GM12878 (cell line): ENCODE measurements at regions not wholly inside any gene's neighbourhood (a gene's known extent, or its start where the extent isn't known, plus 50 kb on each side); places are given as distances from the start of the nearest gene placed in this dataset.

Source experiments
- ATAC-seq: fragments of 200-7000 bp; cut with Tn5 transposase; 3 replicates; pipeline ENCODE4 v1.9.1; 2020; ENCODE audit warnings: mild to moderate bottlenecking, moderate library complexity
- BruUV-seq: library from RNA; stranded (reverse); fragments of 400-500 nt; replicated peaks from 2 replicates; lab custom pipeline; 2021; lab: Mats Ljungman, UMichigan
- CTCF ChIA-PET: fragments of 300-600 bp; sonication (Branson Sonifier 250); formaldehyde crosslinking; extraction: SDS; loops from one replicate; lab custom pipeline; 2021; ENCODE audit warnings: inconsistent platforms; lab: Yijun Ruan, JAX
- POLR2A ChIA-PET: fragments of 350-600 bp; formaldehyde crosslinking; extraction: SDS; loops from one replicate; lab custom pipeline; 2021; ENCODE audit warnings: inconsistent platforms; lab: Charles Lee
- RAD21 ChIA-PET: fragments of 300-600 bp; sonication (Branson Sonifier 250); formaldehyde crosslinking; loops from one replicate; lab custom pipeline; 2023; ENCODE audit warnings: antibody characterized with exemption; ENCODE audit not compliant: unreplicated experiment; lab: Charles Lee
- SMC1A ChIA-PET: fragments of 300-600 bp; sonication (Branson Sonifier 250); formaldehyde crosslinking; loops from one replicate; lab custom pipeline; 2023; ENCODE audit not compliant: unreplicated experiment, uncharacterized antibody; lab: Charles Lee
- DNase-seq: peaks from one replicate; pipeline ENCODE4 v3.0.0-alpha.2; 2011; ENCODE audit warnings: low read depth, low spot score
- FAIRE-seq: peaks from 3 replicates; lab custom pipeline; 2011; peaks lifted over from hg19 to GRCh38; lab: Jason Lieb, UNC
- H2AFZ ChIP-seq: 2 replicates; pipeline ENCODE4 v1.6.0; 2011; ENCODE audit warnings: low read depth, low read length, control low read depth; ENCODE audit not compliant: control insufficient read depth
- H3K27ac ChIP-seq: 2 replicates; pipeline ENCODE4 v1.5.1; 2011; ENCODE audit warnings: control low read depth; ENCODE audit not compliant: control insufficient read depth, insufficient read depth
- H3K27me3 ChIP-seq, 2 experiments: replicated peaks in 1 of 2; 2 replicates each; pipeline versions ENCODE4 v1.6.0 to v1.6.1; 2011; ENCODE audit warnings: low read length in 1 of 2; ENCODE audit not compliant: control insufficient read depth in 2 of 2, insufficient read depth in 2 of 2
- H3K36me3 ChIP-seq, 2 experiments: 2 replicates each; pipeline ENCODE4 v1.5.1; 2011; ENCODE audit warnings: low read length in 1 of 2; ENCODE audit not compliant: control insufficient read depth in 2 of 2, insufficient read depth in 2 of 2
- H3K4me1 ChIP-seq: 2 replicates; pipeline ENCODE4 v1.6.1; 2011; ENCODE audit warnings: mild to moderate bottlenecking, low read length, moderate library complexity, mixed read lengths; ENCODE audit not compliant: control insufficient read depth, insufficient read depth
- H3K4me2 ChIP-seq: 2 replicates; pipeline ENCODE4 v1.6.0; 2011; ENCODE audit warnings: control low read depth; ENCODE audit not compliant: control insufficient read depth, insufficient read depth
- H3K4me3 ChIP-seq: fragments of 200-600 bp; sonication (generic); 2 replicates; pipeline ENCODE4 v1.5.1; 2016
- H3K79me2 ChIP-seq: 2 replicates; pipeline ENCODE4 v1.6.0; 2011; ENCODE audit warnings: low read length; ENCODE audit not compliant: control insufficient read depth, insufficient read depth
- H3K9ac ChIP-seq: 2 replicates; pipeline ENCODE4 v1.8.0; 2011; ENCODE audit warnings: low read length, control low read depth, mixed read lengths; ENCODE audit not compliant: control insufficient read depth, insufficient read depth
- H3K9me3 ChIP-seq: replicated peaks from 3 replicates; pipeline ENCODE4 v1.5.1; 2011; ENCODE audit warnings: mild to moderate bottlenecking, low read length; ENCODE audit not compliant: control insufficient read depth, insufficient read depth
- H4K20me1 ChIP-seq: 2 replicates; pipeline ENCODE4 v1.6.0; 2011; ENCODE audit not compliant: control insufficient read depth, insufficient read depth
- CTCF ChIP-seq, 3 experiments: IDR thresholded peaks in 2 of 3; conservative IDR thresholded peaks in 1 of 3; 2 replicates each; pipeline ENCODE4 v1.5.1; 2011; ENCODE audit warnings: low read depth in 3 of 3, low read length in 3 of 3, mild to moderate bottlenecking in 3 of 3, control low read depth in 2 of 3, moderate library complexity in 2 of 3, inconsistent platforms in 1 of 3, mixed read lengths in 1 of 3; ENCODE audit not compliant: control insufficient read depth in 2 of 3, insufficient read depth in 1 of 3; ENCODE audit errors: extremely low read depth in 1 of 3
- DPF2 ChIP-seq: fragments of 450-650 bp; IDR thresholded peaks from 2 replicates; pipeline ENCODE4 v1.6.1; 2017; ENCODE audit warnings: mild to moderate bottlenecking
- EED ChIP-seq: sonication (generic); IDR thresholded peaks from 2 replicates; pipeline ENCODE4 v1.6.1; 2016; ENCODE audit warnings: antibody characterized with exemption, low read depth
- EP300 ChIP-seq, 2 experiments: fragments of 150-350 bp in 1 of 2; IDR thresholded peaks; 2 replicates each; pipeline ENCODE4 v1.6.1; 2011 to 2012; ENCODE audit warnings: low read depth in 2 of 2, low read length in 2 of 2, borderline replicate concordance in 1 of 2, improper control_type of control experiment in 1 of 2, inconsistent platforms in 1 of 2; ENCODE audit not compliant: control insufficient read depth in 1 of 2
- HDAC2 ChIP-seq: fragments of 200-600 bp; sonication (generic); IDR thresholded peaks from 2 replicates; pipeline ENCODE4 v1.6.1; 2017
- LARP7 ChIP-seq: fragments of 450-650 bp; IDR thresholded peaks from 2 replicates; pipeline ENCODE4 v1.6.1; 2017; ENCODE audit warnings: mild to moderate bottlenecking
- MXI1 ChIP-seq: fragments of 150-350 bp; IDR thresholded peaks from 2 replicates; pipeline ENCODE4 v1.6.1; 2011; ENCODE audit warnings: low read depth, mild to moderate bottlenecking, inconsistent platforms, low read length, improper control_type of control experiment
- NR2F1 ChIP-seq: fragments of 450-650 bp; conservative IDR thresholded peaks from 2 replicates; pipeline ENCODE4 v1.6.1; 2017; ENCODE audit warnings: mild to moderate bottlenecking
- NRF1 ChIP-seq: conservative IDR thresholded peaks from 2 replicates; pipeline ENCODE4 v1.6.1; 2011; ENCODE audit warnings: mild to moderate bottlenecking, low read depth, low read length, improper control_type of control experiment
- RB1 ChIP-seq: fragments of 450-650 bp; formaldehyde crosslinking; IDR thresholded peaks from 2 replicates; pipeline ENCODE4 v1.6.1; 2017; ENCODE audit warnings: mild to moderate bottlenecking, borderline replicate concordance
- SMARCA5 ChIP-seq: fragments of 450-650 bp; IDR thresholded peaks from 2 replicates; pipeline ENCODE4 v1.6.1; 2017; ENCODE audit warnings: mild to moderate bottlenecking
- SUPT20H ChIP-seq: IDR thresholded peaks from 2 replicates; pipeline ENCODE4 v1.6.1; 2011; ENCODE audit warnings: low read depth, mild to moderate bottlenecking, low read length, moderate library complexity, borderline replicate concordance; ENCODE audit not compliant: control insufficient read depth
- YBX1 ChIP-seq: fragments of 450-650 bp; IDR thresholded peaks from 2 replicates; pipeline ENCODE4 v1.6.1; 2016; ENCODE audit warnings: antibody characterized with exemption
- ZBTB4 ChIP-seq: fragments of 450-650 bp; formaldehyde crosslinking; IDR thresholded peaks from 2 replicates; pipeline ENCODE4 v1.4.0; 2022; ENCODE audit warnings: mild to moderate bottlenecking, moderate library complexity
- WGBS: methylation state at CpG from one replicate; pipeline ENCODE4 v1.1.6; 2016; ENCODE audit warnings: low lambda C conversion rate; ENCODE audit not compliant: insufficient replicate concordance, insufficient coverage; ENCODE audit errors: missing lambda C conversion rate; 5-methylcytosine and 5-hydroxymethylcytosine counted together
- in situ Hi-C: fragments of 300-500 bp; cut with MboI; formaldehyde crosslinking; loops from 9 replicates; pipeline ENCODE4 v1.14.3; 2018; ENCODE audit warnings: mixed read lengths
- intact Hi-C: fragments of 100-400 bp; cut with micrococcal nuclease; formaldehyde crosslinking; loops from one replicate; pipeline ENCODE4 v1.14.2; 2022; ENCODE audit not compliant: unreplicated experiment
- TF ChIP-seq, protein P1 (sequence below): fragments of 450-650 bp; IDR thresholded peaks from 2 replicates; pipeline ENCODE4 v1.6.1; 2014; ENCODE audit warnings: mild to moderate bottlenecking

DNA sequence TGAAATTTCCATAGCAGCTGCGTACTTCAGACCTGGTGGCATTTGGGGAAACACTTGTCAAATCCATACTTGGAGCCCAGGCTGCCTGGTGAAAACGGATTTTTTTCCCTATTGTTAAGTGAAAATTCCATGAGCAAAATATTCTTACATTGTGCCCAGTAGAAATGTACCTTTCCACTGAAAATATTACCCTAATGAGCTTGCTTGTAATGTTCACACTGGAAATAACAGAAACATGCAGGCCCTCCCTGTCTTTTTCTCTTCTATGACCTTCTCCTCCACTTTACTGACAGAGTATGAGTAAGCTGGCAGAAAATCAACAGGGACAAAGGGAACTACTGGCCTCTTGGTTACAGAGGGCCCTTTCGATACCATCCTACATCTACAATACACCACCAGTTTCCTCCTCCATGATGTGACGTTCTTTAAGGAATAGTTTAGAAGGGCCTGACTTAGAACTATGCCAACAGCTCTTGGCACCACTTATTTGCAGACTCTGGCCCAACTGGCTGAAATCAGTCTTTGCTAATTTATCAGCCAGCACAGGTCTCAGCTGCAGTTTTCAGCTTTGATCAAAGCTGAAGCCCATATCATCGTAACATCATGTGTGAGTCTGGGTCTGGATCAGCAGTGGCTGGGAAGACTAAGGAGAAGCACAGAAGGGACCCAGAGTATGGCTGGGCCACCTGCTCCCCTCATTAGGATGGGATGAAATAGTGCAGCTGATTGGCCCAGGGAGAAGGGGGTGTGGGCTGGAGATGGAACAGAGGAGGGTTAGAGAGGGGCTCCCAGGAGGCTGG, 272.2 kb upstream of the ID2 start:
- Histone ChIP-seq H3K4me1 (peaks cover 33% of the 10 kb centered on the region), H3K79me2 (no peaks in the 10 kb centered on the region), H3K9ac (peak overlapping the region; percentile 7), H3K4me2 (peak overlapping the region; percentile 56), H3K36me3 (no peaks in the 10 kb centered on the region), H3K4me3 (no peak overlapping the region), H4K20me1 (no peaks in the 10 kb centered on the region; the same call in 1 of the 2 replicates), H3K9me3 (peaks cover 3% of the 10 kb centered on the region), H3K27me3 (no peaks in the 10 kb centered on the region), H3K27ac (peak overlapping the region; percentile 80), H2AFZ (no peak overlapping the region)
- ChIA-PET SMC1A (interaction anchor here (0.8 to 20.6 kb wide), 34 partner anchors 10 to 982 kb away, joined by 3 to 352 read pairs (median 5); partner anchors contain the start of gene ID2), RAD21 (interaction anchor here (0.7 to 8.0 kb wide), 29 partner anchors 9 to 982 kb away, joined by 3 to 138 read pairs (median 8); partner anchors contain the start of gene ID2), CTCF (interaction anchor here (0.9 to 3.5 kb wide), 15 partner anchors 9 to 349 kb away, joined by 3 to 18 read pairs (median 4); no protein-coding TSS in a partner anchor), POLR2A (interaction anchor here (0.7 to 7.3 kb wide), 13 partner anchors 9 to 272 kb away, joined by 3 to 70 read pairs (median 5); partner anchors contain the start of gene ID2)
- TSS peak; percentile 96 for BruUV-seq
- FAIRE-seq (peak; percentile 88), DNase-seq (no peak), ATAC-seq (peak; percentile 19)
- WGBS, result 51% methylated on average over 5 of the region's 5 CpGs
- in situ Hi-C loops (loop anchor here (5.0 kb wide), 1 partner anchor 133 kb away; no protein-coding TSS in a partner anchor), intact Hi-C loops (loop anchor here (1.0 to 5.0 kb wide), 13 partner anchors 68 to 983 kb away; no protein-coding TSS in a partner anchor)
- TF ChIP-seq HDAC2 (no peak), SUPT20H (no peak), NR2F1 (0 out of 2 replicates have a peak, but pooled peaks have one; percentile 3), MXI1 (0 out of 2 replicates have a peak, but pooled peaks have one; percentile 5), ZBTB4 (CRISPR knock-in tag) (no peak), CTCF (IDR thresholded peaks at IDR 0.05 in 2 of 3, conservative IDR thresholded peaks at IDR 0.05 in 1 of 3; ENCODE audit: control insufficient read depth in 2 of 3, extremely low read depth in 1 of 3, insufficient read depth in 1 of 3, low read depth in 3 of 3, low read length in 3 of 3) (no peak), LARP7 (peak; percentile 52; the same call in 1 of the 2 replicates), NRF1 (no peak), SMARCA5 (peak; percentile 87; the same call in 1 of the 2 replicates), RB1 (no peak), DPF2 (0 out of 2 replicates have a peak, but pooled peaks have one; percentile 21), YBX1 (no peak), EED (no peak), EP300 (IDR thresholded peaks at IDR 0.05; ENCODE audit: borderline replicate concordance in 1 of 2, control insufficient read depth in 1 of 2, low read depth in 2 of 2, low read length in 2 of 2) (no peak; a peak in 1 of 4 replicates)
- TF ChIP-seq, protein P1, sequence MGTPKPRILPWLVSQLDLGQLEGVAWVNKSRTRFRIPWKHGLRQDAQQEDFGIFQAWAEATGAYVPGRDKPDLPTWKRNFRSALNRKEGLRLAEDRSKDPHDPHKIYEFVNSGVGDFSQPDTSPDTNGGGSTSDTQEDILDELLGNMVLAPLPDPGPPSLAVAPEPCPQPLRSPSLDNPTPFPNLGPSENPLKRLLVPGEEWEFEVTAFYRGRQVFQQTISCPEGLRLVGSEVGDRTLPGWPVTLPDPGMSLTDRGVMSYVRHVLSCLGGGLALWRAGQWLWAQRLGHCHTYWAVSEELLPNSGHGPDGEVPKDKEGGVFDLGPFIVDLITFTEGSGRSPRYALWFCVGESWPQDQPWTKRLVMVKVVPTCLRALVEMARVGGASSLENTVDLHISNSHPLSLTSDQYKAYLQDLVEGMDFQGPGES, result no peak
